ENCODE measurements at regions not wholly inside any gene's neighbourhood (a gene's known extent, or its start where the extent isn't known, plus 50 kb on each side); places are given as distances from the start of the nearest gene placed in this dataset.

DNA sequence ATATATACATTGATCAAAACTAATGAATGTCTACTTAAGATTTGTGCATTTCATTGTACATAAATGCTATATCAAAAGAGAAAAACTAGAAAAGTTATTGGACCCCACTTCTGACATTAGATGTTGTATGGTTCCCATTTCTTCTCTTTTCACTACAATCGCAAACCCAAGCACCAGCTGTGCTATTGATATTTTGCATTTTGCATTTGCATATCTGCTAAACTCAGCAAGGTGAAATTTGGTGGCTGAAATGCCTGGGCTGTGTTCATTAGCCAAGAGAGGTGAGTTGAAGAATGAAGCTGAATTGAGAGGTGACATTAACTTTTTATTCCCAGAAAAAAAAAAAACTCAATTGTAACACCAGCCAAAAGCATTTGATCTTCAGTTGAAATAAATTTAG is 232.1 kb upstream of the TENT5A start (continued):
- TF ChIP-seq TAF7 (optimal IDR thresholded peaks at IDR 0.05; ENCODE audit: borderline replicate concordance, low read depth, low read length) (no peak), BACH1 (IDR thresholded peaks at IDR 0.05; ENCODE audit: low read length) (no peak), KDM1A (IDR thresholded peaks at IDR 0.05; ENCODE audit: borderline replicate concordance, low read length) (no peak)
- TF ChIP-seq, protein P1, sequence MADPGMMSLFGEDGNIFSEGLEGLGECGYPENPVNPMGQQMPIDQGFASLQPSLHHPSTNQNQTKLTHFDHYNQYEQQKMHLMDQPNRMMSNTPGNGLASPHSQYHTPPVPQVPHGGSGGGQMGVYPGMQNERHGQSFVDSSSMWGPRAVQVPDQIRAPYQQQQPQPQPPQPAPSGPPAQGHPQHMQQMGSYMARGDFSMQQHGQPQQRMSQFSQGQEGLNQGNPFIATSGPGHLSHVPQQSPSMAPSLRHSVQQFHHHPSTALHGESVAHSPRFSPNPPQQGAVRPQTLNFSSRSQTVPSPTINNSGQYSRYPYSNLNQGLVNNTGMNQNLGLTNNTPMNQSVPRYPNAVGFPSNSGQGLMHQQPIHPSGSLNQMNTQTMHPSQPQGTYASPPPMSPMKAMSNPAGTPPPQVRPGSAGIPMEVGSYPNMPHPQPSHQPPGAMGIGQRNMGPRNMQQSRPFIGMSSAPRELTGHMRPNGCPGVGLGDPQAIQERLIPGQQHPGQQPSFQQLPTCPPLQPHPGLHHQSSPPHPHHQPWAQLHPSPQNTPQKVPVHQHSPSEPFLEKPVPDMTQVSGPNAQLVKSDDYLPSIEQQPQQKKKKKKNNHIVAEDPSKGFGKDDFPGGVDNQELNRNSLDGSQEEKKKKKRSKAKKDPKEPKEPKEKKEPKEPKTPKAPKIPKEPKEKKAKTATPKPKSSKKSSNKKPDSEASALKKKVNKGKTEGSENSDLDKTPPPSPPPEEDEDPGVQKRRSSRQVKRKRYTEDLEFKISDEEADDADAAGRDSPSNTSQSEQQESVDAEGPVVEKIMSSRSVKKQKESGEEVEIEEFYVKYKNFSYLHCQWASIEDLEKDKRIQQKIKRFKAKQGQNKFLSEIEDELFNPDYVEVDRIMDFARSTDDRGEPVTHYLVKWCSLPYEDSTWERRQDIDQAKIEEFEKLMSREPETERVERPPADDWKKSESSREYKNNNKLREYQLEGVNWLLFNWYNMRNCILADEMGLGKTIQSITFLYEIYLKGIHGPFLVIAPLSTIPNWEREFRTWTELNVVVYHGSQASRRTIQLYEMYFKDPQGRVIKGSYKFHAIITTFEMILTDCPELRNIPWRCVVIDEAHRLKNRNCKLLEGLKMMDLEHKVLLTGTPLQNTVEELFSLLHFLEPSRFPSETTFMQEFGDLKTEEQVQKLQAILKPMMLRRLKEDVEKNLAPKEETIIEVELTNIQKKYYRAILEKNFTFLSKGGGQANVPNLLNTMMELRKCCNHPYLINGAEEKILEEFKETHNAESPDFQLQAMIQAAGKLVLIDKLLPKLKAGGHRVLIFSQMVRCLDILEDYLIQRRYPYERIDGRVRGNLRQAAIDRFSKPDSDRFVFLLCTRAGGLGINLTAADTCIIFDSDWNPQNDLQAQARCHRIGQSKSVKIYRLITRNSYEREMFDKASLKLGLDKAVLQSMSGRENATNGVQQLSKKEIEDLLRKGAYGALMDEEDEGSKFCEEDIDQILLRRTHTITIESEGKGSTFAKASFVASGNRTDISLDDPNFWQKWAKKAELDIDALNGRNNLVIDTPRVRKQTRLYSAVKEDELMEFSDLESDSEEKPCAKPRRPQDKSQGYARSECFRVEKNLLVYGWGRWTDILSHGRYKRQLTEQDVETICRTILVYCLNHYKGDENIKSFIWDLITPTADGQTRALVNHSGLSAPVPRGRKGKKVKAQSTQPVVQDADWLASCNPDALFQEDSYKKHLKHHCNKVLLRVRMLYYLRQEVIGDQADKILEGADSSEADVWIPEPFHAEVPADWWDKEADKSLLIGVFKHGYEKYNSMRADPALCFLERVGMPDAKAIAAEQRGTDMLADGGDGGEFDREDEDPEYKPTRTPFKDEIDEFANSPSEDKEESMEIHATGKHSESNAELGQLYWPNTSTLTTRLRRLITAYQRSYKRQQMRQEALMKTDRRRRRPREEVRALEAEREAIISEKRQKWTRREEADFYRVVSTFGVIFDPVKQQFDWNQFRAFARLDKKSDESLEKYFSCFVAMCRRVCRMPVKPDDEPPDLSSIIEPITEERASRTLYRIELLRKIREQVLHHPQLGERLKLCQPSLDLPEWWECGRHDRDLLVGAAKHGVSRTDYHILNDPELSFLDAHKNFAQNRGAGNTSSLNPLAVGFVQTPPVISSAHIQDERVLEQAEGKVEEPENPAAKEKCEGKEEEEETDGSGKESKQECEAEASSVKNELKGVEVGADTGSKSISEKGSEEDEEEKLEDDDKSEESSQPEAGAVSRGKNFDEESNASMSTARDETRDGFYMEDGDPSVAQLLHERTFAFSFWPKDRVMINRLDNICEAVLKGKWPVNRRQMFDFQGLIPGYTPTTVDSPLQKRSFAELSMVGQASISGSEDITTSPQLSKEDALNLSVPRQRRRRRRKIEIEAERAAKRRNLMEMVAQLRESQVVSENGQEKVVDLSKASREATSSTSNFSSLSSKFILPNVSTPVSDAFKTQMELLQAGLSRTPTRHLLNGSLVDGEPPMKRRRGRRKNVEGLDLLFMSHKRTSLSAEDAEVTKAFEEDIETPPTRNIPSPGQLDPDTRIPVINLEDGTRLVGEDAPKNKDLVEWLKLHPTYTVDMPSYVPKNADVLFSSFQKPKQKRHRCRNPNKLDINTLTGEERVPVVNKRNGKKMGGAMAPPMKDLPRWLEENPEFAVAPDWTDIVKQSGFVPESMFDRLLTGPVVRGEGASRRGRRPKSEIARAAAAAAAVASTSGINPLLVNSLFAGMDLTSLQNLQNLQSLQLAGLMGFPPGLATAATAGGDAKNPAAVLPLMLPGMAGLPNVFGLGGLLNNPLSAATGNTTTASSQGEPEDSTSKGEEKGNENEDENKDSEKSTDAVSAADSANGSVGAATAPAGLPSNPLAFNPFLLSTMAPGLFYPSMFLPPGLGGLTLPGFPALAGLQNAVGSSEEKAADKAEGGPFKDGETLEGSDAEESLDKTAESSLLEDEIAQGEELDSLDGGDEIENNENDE (IDR thresholded peaks at IDR 0.05; ENCODE audit: insufficient replicate concordance, low read length), result no peak

Measured in H1 (cell line).